Astrocyte (in vitro differentiated cells and primary cell): ENCODE measurements at regions not wholly inside any gene's neighbourhood (a gene's known extent, or its start where the extent isn't known, plus 50 kb on each side); places are given as distances from the start of the nearest gene placed in this dataset.

Source experiments
- DNase-seq: peaks from one replicate; pipeline ENCODE4 v3.0.0-alpha.2; 2010; ENCODE audit warnings: low read depth
- FAIRE-seq: peaks from 2 replicates; lab custom pipeline; 2011; peaks lifted over from hg19 to GRCh38; lab: Jason Lieb, UNC
- H2AFZ ChIP-seq: 2 replicates; pipeline ENCODE4 v1.6.0; 2012; ENCODE audit warnings: low read depth, low read length, inconsistent platforms
- H3K27ac ChIP-seq: 2 replicates; pipeline ENCODE4 v1.5.1; 2011; ENCODE audit warnings: low read depth, low read length, inconsistent platforms
- H3K27me3 ChIP-seq: 2 replicates; pipeline ENCODE4 v1.6.0; 2011; ENCODE audit warnings: low read length, inconsistent platforms; ENCODE audit not compliant: insufficient read depth
- H3K36me3 ChIP-seq: 2 replicates; pipeline ENCODE4 v1.5.1; 2011; ENCODE audit warnings: low read length, inconsistent platforms; ENCODE audit not compliant: insufficient read depth
- H3K4me1 ChIP-seq: 2 replicates; pipeline ENCODE4 v1.5.1; 2011; ENCODE audit warnings: low read length, inconsistent platforms; ENCODE audit not compliant: insufficient read depth
- H3K4me2 ChIP-seq: 2 replicates; pipeline ENCODE4 v1.6.0; 2012; ENCODE audit warnings: low read length, inconsistent platforms
- H3K4me3 ChIP-seq: 2 replicates; pipeline ENCODE4 v1.5.1; 2011; ENCODE audit warnings: low read depth, mild to moderate bottlenecking, low read length, inconsistent platforms; ENCODE audit not compliant: insufficient read depth
- H3K79me2 ChIP-seq: 2 replicates; pipeline ENCODE4 v1.6.0; 2012; ENCODE audit warnings: mild to moderate bottlenecking, low read length, inconsistent platforms; ENCODE audit not compliant: insufficient read depth
- H3K9ac ChIP-seq: 2 replicates; pipeline ENCODE4 v1.6.0; 2012; ENCODE audit warnings: mild to moderate bottlenecking, low read length, inconsistent platforms
- H3K9me3 ChIP-seq: 2 replicates; pipeline ENCODE4 v1.5.1; 2012; ENCODE audit warnings: low read depth, mild to moderate bottlenecking, low read length, inconsistent platforms; ENCODE audit not compliant: insufficient read depth
- H4K20me1 ChIP-seq: 2 replicates; pipeline ENCODE4 v1.6.0; 2012; ENCODE audit warnings: low read length, inconsistent platforms; ENCODE audit not compliant: insufficient read depth
- H3K27ac Mint-ChIP-seq: one replicate; pipeline ENCODE4 v1.8.0; 2021; ENCODE audit warnings: mild to moderate bottlenecking, mixed read lengths; ENCODE audit not compliant: unreplicated experiment
- H3K27me3 Mint-ChIP-seq: one replicate; pipeline ENCODE4 v1.8.0; 2021; ENCODE audit warnings: low read depth, mixed read lengths; ENCODE audit not compliant: unreplicated experiment
- H3K36me3 Mint-ChIP-seq: one replicate; pipeline ENCODE4 v1.8.0; 2021; ENCODE audit warnings: low read depth, mixed read lengths; ENCODE audit not compliant: unreplicated experiment
- H3K4me1 Mint-ChIP-seq: one replicate; pipeline ENCODE4 v1.8.0; 2021; ENCODE audit warnings: low read depth, mixed read lengths; ENCODE audit not compliant: unreplicated experiment
- H3K4me3 Mint-ChIP-seq: one replicate; pipeline ENCODE4 v1.8.0; 2021; ENCODE audit warnings: mild to moderate bottlenecking, moderate library complexity, mixed read lengths; ENCODE audit not compliant: unreplicated experiment
- H3K9me3 Mint-ChIP-seq: one replicate; pipeline ENCODE4 v1.8.0; 2021; ENCODE audit warnings: mild to moderate bottlenecking, mixed read lengths; ENCODE audit not compliant: unreplicated experiment
- EZH2 ChIP-seq: IDR thresholded peaks from 2 replicates; pipeline ENCODE4 v1.6.1; 2012; ENCODE audit warnings: mild to moderate bottlenecking, low read length, inconsistent platforms; ENCODE audit not compliant: insufficient read depth
- TF ChIP-seq, protein P1 (sequence below): IDR thresholded peaks from 2 replicates; pipeline ENCODE4 v1.5.1; 2011; ENCODE audit warnings: low read depth, mild to moderate bottlenecking, inconsistent platforms, low read length, moderate library complexity; ENCODE audit not compliant: insufficient read depth

- H3K9me3 Mint-ChIP-seq, result no peaks in the 10 kb centered on the region
- no peaks in the 10 kb centered on the region for H3K27me3 ChIP-seq
- H3K79me2 ChIP-seq, result no peaks in the 10 kb centered on the region
- no peak overlapping the region for H3K4me3 Mint-ChIP-seq
- H3K4me3 ChIP-seq, result no peak overlapping the region
- no peaks in the 10 kb centered on the region for H3K36me3 ChIP-seq
- no peaks in the 10 kb centered on the region for H3K9me3 ChIP-seq
- no peaks in the 10 kb centered on the region for H3K27me3 Mint-ChIP-seq
- no peaks in the 10 kb centered on the region for H3K4me1 Mint-ChIP-seq
- H3K4me1 ChIP-seq, result no peaks in the 10 kb centered on the region
- H3K4me2 ChIP-seq, result no peak overlapping the region
- no peak overlapping the region for H3K27ac Mint-ChIP-seq
- H3K9ac ChIP-seq, result no peak overlapping the region
- H2AFZ ChIP-seq, result no peak overlapping the region
- TF ChIP-seq, protein P1, sequence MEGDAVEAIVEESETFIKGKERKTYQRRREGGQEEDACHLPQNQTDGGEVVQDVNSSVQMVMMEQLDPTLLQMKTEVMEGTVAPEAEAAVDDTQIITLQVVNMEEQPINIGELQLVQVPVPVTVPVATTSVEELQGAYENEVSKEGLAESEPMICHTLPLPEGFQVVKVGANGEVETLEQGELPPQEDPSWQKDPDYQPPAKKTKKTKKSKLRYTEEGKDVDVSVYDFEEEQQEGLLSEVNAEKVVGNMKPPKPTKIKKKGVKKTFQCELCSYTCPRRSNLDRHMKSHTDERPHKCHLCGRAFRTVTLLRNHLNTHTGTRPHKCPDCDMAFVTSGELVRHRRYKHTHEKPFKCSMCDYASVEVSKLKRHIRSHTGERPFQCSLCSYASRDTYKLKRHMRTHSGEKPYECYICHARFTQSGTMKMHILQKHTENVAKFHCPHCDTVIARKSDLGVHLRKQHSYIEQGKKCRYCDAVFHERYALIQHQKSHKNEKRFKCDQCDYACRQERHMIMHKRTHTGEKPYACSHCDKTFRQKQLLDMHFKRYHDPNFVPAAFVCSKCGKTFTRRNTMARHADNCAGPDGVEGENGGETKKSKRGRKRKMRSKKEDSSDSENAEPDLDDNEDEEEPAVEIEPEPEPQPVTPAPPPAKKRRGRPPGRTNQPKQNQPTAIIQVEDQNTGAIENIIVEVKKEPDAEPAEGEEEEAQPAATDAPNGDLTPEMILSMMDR, result no peak
- TF ChIP-seq EZH2, result no peak
- FAIRE-seq, result no peak
- H3K27ac ChIP-seq, result no peak overlapping the region
- no peaks in the 10 kb centered on the region for H3K36me3 Mint-ChIP-seq
- no peaks in the 10 kb centered on the region for H4K20me1 ChIP-seq
- DNase-seq, result no peak
Measured at GRCh38 chrY:8495243-8495642, 842.0 kb upstream of the TSPY4 start.

GRCh38 chrY:8500888-8501287 is 836.4 kb upstream of the TSPY4 start:
- H3K4me3 ChIP-seq, result no peak overlapping the region
- H3K36me3 ChIP-seq, result no peaks in the 10 kb centered on the region
- no peak overlapping the region for H3K9ac ChIP-seq
- Mint-ChIP-seq H3K9me3 (no peaks in the 10 kb centered on the region), H3K4me3 (no peak overlapping the region), H3K27me3 (no peaks in the 10 kb centered on the region), H3K36me3 (no peaks in the 10 kb centered on the region), H3K27ac (no peak overlapping the region), H3K4me1 (no peaks in the 10 kb centered on the region)
- H2AFZ ChIP-seq, result no peak overlapping the region
- H3K4me2 ChIP-seq, result no peak overlapping the region
- no peaks in the 10 kb centered on the region for H3K4me1 ChIP-seq
- TF ChIP-seq, protein P1, result no peak
- TF ChIP-seq EZH2, result no peak
- no peaks in the 10 kb centered on the region for H3K27me3 ChIP-seq
- H3K79me2 ChIP-seq, result no peaks in the 10 kb centered on the region
- no peaks in the 10 kb centered on the region for H4K20me1 ChIP-seq
- DNase-seq, result no peak
- no peak for FAIRE-seq
- no peaks in the 10 kb centered on the region for H3K9me3 ChIP-seq
- H3K27ac ChIP-seq, result no peak overlapping the region

DNA sequence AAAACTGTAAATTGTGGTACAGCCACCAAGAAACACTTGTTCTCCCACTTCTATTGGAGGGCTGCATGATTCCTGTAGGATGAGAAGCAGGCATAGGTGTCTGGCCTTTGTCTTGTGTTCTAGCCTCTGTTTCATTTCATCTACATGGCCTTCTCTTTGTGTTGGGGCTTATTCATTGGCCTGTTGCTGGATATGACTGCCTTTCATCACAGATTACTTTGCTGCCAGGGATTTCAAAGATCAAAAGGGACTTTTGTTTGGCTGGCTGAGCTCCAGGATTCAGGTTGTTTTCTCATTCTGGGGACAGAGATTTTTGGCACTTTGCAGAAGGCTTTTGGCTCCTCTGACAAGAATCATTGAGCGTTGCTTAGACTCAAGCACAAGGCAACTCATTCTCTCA is 803.8 kb upstream of the TSPY4 start:
- Histone ChIP-seq H3K27ac (no peak overlapping the region), H3K27me3 (no peaks in the 10 kb centered on the region), H3K36me3 (no peaks in the 10 kb centered on the region), H3K4me1 (no peaks in the 10 kb centered on the region), H3K79me2 (no peaks in the 10 kb centered on the region), H3K4me2 (no peak overlapping the region), H3K4me3 (no peak overlapping the region), H4K20me1 (no peaks in the 10 kb centered on the region), H3K9me3 (no peaks in the 10 kb centered on the region), H3K9ac (no peak overlapping the region), H2AFZ (no peak overlapping the region)
- no peak overlapping the region for H3K27ac Mint-ChIP-seq
- no peak for FAIRE-seq
- H3K27me3 Mint-ChIP-seq, result no peaks in the 10 kb centered on the region
- TF ChIP-seq, protein P1, result no peak
- no peak for TF ChIP-seq EZH2
- peaks cover 3% of the 10 kb centered on the region for H3K9me3 Mint-ChIP-seq
- DNase-seq, result no peak
- no peaks in the 10 kb centered on the region for H3K4me1 Mint-ChIP-seq
- H3K4me3 Mint-ChIP-seq, result no peak overlapping the region
- H3K36me3 Mint-ChIP-seq, result no peaks in the 10 kb centered on the region
